ENCODE measurements at regions not wholly inside any gene's neighbourhood (a gene's known extent, or its start where the extent isn't known, plus 50 kb on each side); places are given as distances from the start of the nearest gene placed in this dataset.

GRCh38 chr13:90531744-90532143 lies 815.7 kb upstream of the MIR17HG start:
- no peak for DNase-seq

GRCh38 chr13:90532861-90533492 lies 814.5 kb upstream of the MIR17HG start:
- DNase-seq = no peak

- DNase-seq = no peak
Observed at GRCh38 chr13:90533866-90534265, 813.6 kb upstream of the MIR17HG start.

DNA sequence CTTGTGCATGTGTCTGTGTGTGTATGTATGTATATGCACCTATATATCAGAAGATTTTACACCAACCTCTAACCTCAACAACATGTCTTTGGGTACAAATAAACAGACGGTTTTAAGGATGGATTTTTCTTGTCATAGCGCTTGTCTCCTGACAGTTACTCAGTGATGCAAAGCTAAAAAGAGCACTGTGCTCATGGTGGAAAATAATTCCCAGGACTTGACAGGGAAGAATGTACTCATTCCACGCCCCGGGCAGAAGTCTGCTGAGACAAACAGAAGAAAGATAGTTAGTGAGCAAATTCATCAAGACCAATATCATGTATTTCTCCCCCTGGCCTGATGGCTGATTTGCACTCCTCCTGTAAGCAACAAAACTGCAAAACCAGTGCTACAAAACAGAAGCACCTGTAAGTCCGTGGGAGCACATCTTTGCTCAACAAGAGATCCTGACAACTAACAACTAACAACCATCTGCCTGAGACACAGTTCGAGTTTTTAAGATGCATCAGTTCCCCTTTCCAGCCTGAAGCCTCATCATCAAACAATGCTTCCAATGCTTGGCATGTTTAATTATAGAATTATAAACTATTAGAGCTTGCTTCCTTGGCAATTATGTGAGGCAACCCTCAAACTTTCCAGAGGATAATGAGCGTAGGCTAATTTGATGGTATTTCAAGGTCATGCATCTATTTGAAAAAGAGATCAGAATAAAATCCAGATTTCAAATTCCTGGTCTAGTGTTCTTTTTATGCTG lies 812.7 kb upstream of the MIR17HG start:
- DNase-seq = no peak

DNA sequence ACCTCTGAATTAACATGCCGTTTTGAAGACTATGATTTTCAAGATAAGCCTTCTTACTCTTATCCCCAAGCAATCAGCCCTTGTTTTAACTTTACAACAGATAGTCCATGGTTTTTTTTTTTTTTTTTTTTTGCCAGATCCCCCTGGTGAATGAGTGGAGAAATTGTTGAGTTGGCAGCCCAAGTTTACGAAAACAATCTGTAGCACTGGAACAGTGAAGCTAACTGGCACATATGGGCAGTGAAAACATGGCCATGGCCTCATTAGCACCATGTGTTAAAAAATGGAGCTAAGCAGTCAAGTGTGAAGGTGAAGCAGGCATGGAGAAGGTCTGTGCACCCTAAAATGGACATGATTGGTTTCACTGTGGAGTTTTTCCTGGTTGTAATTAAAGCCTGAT lies 812.1 kb upstream of the MIR17HG start:
- DNase-seq = no peak

DNA sequence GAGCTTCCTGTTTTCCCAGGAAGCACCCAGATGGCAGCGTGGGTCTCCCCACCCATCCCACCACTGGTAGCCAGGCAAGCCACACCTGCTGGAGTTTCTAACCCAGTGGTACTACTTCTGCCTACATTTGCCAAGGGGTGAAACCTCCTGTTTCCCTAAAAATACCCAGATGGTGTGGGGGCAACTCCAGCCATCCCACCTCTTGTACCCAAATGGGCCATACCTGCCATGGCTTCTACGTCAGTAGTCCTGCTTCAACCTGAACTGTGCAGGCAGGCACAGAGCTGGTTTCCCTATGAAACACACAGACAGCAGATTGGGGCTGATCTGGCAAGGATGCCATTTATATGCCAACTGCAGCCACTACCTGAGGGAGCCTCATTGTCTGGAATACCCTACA lies 809.4 kb upstream of the MIR17HG start:
- DNase-seq = no peak

GRCh38 chr13:90541346-90541745 lies 806.1 kb upstream of the MIR17HG start:
- no peak for DNase-seq

DNA sequence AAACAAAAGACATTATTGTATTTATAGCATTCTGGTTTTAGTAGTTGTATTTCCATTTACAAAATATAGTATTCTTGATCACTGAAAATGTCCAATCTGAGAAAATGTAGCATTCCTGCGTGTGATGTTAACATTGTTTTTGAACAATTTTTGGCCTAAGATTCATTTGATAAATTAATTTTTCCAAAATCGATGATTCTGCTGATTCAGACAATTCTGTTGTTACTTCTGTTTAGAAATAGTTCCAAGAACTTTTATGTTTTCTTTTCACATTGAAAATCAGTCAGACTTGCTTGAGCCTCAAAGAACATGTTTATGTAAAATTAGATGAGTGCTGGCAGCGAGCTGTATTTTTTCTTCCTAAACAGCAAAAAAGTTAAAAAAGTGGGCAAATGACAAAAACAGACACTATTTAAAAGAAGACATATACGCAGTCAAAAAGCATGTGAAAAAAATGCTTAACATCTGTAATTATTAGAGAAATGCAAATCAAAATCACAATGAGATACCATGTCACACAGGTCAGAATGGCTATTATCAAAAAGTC lies 804.5 kb upstream of the MIR17HG start:
- DNase-seq = no peak

GRCh38 chr13:90545070-90545840 lies 802.2 kb upstream of the MIR17HG start:
- DNase-seq = peak; percentile 28

GRCh38 chr13:90547272-90547790 lies 800.2 kb upstream of the MIR17HG start:
- DNase-seq = no peak

GRCh38 chr13:90551253-90551652 lies 796.2 kb upstream of the MIR17HG start:
- no peak for DNase-seq

DNA sequence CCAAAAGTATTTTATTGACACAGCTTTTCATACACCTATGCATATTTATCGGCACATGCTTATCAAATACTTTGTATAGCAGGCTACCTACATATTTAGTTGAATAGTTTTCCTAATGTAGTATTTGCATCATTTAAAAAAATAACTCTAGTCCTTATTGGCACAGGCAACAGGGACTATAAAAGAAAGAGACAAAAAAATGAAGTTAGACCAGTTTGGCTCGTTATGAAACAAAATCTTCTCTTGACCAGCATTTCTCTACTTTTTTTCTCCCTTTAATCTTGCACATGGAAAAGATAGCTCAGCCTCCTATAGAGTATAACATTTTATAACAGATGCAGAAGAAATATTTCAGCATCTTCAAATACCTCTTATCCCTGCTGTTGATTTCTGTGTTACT lies 794.8 kb upstream of the MIR17HG start:
- DNase-seq = no peak

DNA sequence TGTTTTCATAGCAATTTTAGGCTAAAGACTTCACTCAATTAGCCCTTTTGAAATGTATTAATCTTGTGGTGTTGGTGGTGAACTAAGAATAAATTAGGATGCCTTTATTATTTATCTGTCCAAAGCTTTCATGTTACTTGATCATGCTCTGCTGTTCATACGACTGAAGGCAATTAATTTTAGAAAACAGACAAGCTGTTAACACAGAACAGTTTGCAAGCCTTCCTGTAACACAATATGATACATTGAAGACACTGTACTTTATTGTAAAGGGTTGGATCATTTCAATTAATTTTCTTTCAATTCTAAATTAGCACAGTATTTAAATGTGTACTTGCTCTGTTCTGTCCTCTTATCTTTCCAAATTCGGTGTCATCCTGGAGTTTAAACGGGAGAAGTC lies 794.3 kb upstream of the MIR17HG start:
- no peak for DNase-seq

- no peak for DNase-seq
Observed at GRCh38 chr13:90557626-90558025, 789.9 kb upstream of the MIR17HG start.

GRCh38 chr13:90562443-90562842 lies 785.0 kb upstream of the MIR17HG start:
- DNase-seq = no peak

DNA sequence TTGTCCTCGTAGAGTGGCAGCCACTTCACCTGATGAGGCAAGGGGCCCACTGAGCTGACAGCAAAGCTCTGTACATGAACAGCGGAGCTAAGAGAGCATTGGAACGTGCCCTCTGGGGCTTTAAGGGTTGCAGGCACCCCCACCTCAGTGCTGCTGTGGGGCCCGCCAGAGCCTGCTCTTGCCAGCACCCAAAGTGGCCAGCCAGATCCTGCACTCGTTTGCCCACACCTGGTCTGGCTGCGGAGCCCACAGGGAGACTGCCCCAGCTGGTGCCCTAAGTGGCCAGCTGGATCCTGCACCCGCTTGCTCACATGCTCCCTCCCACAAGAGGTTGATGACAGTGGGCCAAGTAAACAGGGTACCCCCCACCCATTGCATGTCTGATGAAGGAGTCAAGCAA lies 783.4 kb upstream of the MIR17HG start:
- no peak for DNase-seq

DNA sequence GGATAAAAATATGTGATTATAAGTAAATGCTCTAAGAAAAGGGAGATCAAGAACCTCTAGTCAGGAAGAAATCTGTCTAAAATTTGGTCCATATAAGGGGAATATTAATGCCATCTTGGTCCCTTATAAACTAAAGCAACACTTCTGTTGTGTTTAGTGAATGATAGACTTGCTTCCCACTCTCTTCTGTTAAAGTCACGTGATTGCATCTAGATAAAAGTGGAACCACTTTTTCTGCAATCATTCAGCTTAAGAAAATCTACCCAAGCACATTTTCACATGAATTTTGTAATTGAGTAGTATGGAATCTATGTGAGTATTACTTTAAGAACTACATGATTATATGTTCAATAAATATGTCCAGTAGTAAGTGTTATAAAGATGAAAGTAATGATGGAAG lies 782.9 kb upstream of the MIR17HG start:
- DNase-seq = no peak

- no peak for DNase-seq
Observed at GRCh38 chr13:90565985-90566713, 781.3 kb upstream of the MIR17HG start.

DNA sequence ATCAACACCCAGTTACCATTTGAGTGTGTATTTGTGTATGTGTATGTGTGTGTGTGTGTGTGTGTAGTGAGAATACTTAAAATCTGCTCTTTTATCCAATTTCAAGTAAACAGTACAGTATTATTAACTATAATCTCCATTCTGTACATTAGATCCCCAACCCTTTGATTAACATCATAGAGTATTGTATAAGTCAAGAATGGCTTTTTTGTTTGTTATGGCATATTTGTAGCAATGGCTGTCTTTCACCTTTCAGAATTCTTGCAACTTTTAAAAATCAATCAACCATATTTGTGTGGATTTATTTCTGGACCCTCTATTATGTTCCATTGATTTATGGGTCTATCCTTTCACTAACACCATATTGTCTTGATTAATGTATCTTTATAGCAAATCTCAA lies 779.3 kb upstream of the MIR17HG start:
- DNase-seq = no peak

DNA sequence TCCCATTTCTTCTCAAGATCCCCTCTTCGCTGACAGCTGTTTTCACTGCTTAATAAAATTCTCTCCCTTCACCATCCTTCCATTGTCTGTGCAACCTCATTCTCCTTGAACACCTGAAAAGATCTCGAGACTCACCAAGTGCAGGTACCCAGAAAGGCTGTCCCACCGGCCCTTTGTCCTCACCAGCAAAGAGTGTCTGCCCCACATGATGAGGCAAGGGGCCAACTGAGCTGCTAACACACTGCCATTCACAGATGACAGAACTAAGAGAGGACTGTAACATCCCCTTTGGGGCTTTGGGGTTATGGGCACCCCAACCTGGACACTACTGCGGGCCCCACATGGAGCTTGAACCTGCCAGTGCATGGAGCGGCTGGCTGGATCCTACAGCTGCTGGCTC lies 771.4 kb upstream of the MIR17HG start:
- no peak for DNase-seq

- DNase-seq = no peak
Observed at GRCh38 chr13:90577726-90578125, 769.8 kb upstream of the MIR17HG start.

GRCh38 chr13:90585392-90585791 lies 762.1 kb upstream of the MIR17HG start:
- DNase-seq = no peak

Data from NCI-H1092 (cell line).